ENCODE measurements at regions not wholly inside any gene's neighbourhood (a gene's known extent, or its start where the extent isn't known, plus 50 kb on each side); places are given as distances from the start of the nearest gene placed in this dataset.

GRCh38 chr14:49315570-49315969 is 270.6 kb downstream of the RPS29 start:
- no peak for TF ChIP-seq ZNF48 (tag by site-specific recombination; IDR thresholded peaks at IDR 0.05)
- no peak for TF ChIP-seq ZFP41 (tag by site-specific recombination; IDR thresholded peaks at IDR 0.05; ENCODE audit: borderline replicate concordance)
